Tibial nerve (tissue), 4 donors: ENCODE measurements at regions not wholly inside any gene's neighbourhood (a gene's known extent, or its start where the extent isn't known, plus 50 kb on each side); places are given as distances from the start of the nearest gene placed in this dataset.

Experiments
- CTCF ChIP-seq, 5 experiments: fragments of 200-600 bp in 3 of 5; fragments of 450-650 bp in 2 of 5; sonication (generic) in 3 of 5; IDR thresholded peaks; one replicate each; pipeline ENCODE4 v1.5.1; 2016 to 2019; ENCODE audit warnings: antibody characterized with exemption in 5 of 5, mild to moderate bottlenecking in 3 of 5, moderate library complexity in 2 of 5
- EP300 ChIP-seq, 2 donors: sonication (generic); formaldehyde crosslinking; IDR thresholded peaks; one replicate each; pipeline ENCODE4 v1.6.1; 2017; ENCODE audit warnings: antibody characterized with exemption in 2 of 2, mild to moderate bottlenecking in 1 of 2
- POLR2A ChIP-seq, 2 donors: fragments of 450-650 bp; IDR thresholded peaks; one replicate each; pipeline ENCODE4 v1.6.1; 2017; ENCODE audit warnings: antibody characterized with exemption in 2 of 2, mild to moderate bottlenecking in 2 of 2, moderate library complexity in 2 of 2

- TF ChIP-seq CTCF (IDR thresholded peaks at IDR 0.05) (no peak), POLR2A (IDR thresholded peaks at IDR 0.05) (no peak), EP300 (IDR thresholded peaks at IDR 0.05) (no peak)
Observed at GRCh38 chr12:70176290-70176689, 66.9 kb upstream of the CNOT2 start.
